NCI-H128 (cell line): ENCODE measurements at regions not wholly inside any gene's neighbourhood (a gene's known extent, or its start where the extent isn't known, plus 50 kb on each side); places are given as distances from the start of the nearest gene placed in this dataset.
"Not testable (repeated sequence)": the region's sequence is repeated elsewhere in the genome, so short reads cannot be mapped to it uniquely, and the experiment has no call there.

Source experiments
- DNase-seq: peaks from one replicate; lab custom pipeline; 2025; ENCODE audit not compliant: unreplicated experiment; lab: John Stamatoyannopoulos, UW

- no peak for DNase-seq
Measured at GRCh38 chrX:130550351-130550750, 148.6 kb downstream of the RBMX2 start.

DNA sequence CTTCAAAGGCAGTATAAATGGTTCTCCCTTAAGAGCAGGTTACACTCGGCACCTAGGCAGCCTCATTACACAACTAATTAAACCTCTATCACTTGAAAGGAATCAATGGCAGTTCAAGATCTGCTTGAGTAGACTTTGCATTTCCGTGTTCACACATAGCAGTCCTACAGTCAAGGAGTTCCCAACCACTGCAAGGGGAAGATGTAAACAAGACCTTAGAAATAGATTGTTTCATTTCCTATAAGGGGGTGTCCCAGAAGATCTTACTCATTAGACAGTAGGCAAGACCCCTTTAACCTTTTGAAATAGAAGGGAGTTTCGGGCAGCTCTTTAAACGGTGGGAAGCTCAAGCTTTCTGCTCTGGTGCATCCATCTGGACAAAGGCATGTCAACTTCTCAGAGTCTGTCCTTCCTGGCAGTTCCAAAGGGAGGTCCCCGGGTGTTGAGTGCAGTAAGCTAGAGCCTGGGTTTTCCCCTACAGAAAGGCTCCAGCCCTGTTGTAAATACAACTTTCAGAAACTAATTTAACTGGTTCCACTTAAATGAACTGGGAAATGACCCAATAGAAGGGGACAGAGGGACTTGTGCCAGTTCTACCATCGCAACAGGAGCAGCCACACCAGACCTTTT lies 150.8 kb downstream of the RBMX2 start:
- no peak for DNase-seq

- DNase-seq: no peak
Measured at GRCh38 chrX:130555341-130555740, 153.6 kb downstream of the RBMX2 start.

GRCh38 chrX:130555757-130556156 lies 154.0 kb downstream of the RBMX2 start:
- no peak for DNase-seq

DNA sequence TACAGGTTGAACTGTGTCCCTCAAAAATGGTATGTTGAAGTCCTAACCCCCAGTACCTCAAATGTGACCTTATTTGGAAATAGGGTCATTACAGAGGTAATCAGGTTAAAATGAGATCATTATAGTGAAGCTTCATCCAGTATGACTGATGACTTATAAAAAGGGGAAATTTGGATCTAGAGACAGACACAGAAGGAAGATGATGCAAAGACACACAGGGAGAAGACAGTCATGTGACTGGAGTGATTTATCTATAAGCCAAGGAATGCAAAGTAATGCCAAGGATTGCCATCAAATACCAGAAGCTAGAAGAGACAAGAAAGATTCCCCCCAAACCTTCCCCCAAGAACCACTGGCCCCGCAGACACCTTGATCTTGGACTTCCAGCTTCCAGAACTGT lies 155.2 kb downstream of the RBMX2 start:
- no peak for DNase-seq

DNA sequence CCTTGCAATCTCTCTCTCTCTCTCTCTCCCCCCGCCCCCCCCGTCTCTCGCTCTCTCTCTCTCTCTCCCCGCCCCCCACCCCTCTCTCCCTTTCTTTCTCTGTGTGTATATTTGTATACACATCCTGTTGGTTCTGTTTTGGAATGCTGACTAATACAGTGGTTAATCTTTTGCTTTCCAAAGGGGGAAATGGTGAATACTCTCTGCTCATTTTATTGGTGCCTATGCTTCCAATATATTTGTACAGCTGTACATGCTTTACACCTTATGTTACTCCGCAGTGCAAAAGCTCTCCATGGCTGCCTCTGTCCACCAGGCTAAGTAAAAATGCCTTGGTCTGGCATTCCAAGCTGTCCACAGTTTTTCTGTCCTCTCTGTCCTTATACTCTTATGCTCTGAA lies 158.8 kb downstream of the RBMX2 start:
- no peak for DNase-seq

DNA sequence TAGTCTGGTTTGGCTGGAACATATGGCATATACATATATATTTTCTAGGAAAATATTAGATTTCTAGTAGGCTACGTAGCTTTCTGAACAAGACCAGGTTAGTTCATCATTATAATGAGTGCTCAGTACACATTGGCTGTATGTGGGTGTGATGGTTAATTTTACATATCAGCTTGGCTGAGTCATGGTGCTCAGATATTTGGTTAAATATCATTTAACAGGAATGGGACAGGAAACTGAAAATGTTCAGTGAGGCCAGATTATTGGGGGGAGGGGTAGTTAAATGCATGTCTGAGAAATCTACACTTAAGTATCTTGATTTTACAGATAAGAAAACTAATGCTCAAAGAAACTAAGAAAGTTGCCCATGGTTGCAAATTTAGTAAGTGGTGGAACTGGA lies 160.1 kb downstream of the RBMX2 start:
- DNase-seq: no peak

GRCh38 chrX:130563476-130563875 lies 161.7 kb downstream of the RBMX2 start:
- no peak for DNase-seq

- DNase-seq: no peak
Measured at GRCh38 chrX:130566028-130566683, 164.4 kb downstream of the RBMX2 start.

- not testable (repeated sequence) for DNase-seq
Measured at GRCh38 chrX:130573030-130573429, 171.2 kb downstream of the RBMX2 start.
